ENCODE measurements at regions not wholly inside any gene's neighbourhood (a gene's known extent, or its start where the extent isn't known, plus 50 kb on each side); places are given as distances from the start of the nearest gene placed in this dataset.

GRCh38 chr16:17559394-17559793, 88.6 kb upstream of the XYLT1 start:
- H3K4me1 ChIP-seq: no peaks in the 10 kb centered on the region
- peaks cover 0 to 2% (median 0%) of the 10 kb centered on the region in 3 donors for H3K27me3 ChIP-seq
- no peaks in the 10 kb centered on the region for H3K9me3 ChIP-seq
- no peak for TF ChIP-seq CTCF (IDR thresholded peaks at IDR 0.05 in 4 of 5, conservative IDR thresholded peaks at IDR 0.05 in 1 of 5)
- no peak for TF ChIP-seq POLR2A (IDR thresholded peaks at IDR 0.05)
- intact Hi-C loops (cut with DNase I; ENCODE audit: low total_unique reads): no loop called here
- no peaks in the 10 kb centered on the region for H3K36me3 ChIP-seq
- in situ Hi-C loops (cut with MboI; ENCODE audit: low sequenced_read_pairs in 4 of 4): no loop called here
- no peak for ATAC-seq
- DNase-seq: no peak
- H3K27ac ChIP-seq: no peak overlapping the region
- no peak overlapping the region for H3K4me3 ChIP-seq

- in situ Hi-C loops (cut with MboI; ENCODE audit: low sequenced_read_pairs in 4 of 4): no loop called here
- H3K27ac ChIP-seq: no peak overlapping the region
- H3K36me3 ChIP-seq: no peaks in the 10 kb centered on the region
- no peak for DNase-seq
- TF ChIP-seq CTCF (IDR thresholded peaks at IDR 0.05 in 4 of 5, conservative IDR thresholded peaks at IDR 0.05 in 1 of 5): no peak
- TF ChIP-seq POLR2A (IDR thresholded peaks at IDR 0.05): no peak
- no peak overlapping the region for H3K4me3 ChIP-seq
- H3K4me1 ChIP-seq: no peaks in the 10 kb centered on the region
- intact Hi-C loops (cut with DNase I; ENCODE audit: low total_unique reads): no loop called here
- H3K9me3 ChIP-seq: no peaks in the 10 kb centered on the region
- ATAC-seq: no peak
- H3K27me3 ChIP-seq: peaks cover 0 to 2% (median 0%) of the 10 kb centered on the region in 3 donors
Observed at GRCh38 chr16:17557949-17558348, 87.2 kb upstream of the XYLT1 start.

GRCh38 chr16:17557480-17557879, 86.7 kb upstream of the XYLT1 start:
- ATAC-seq (no peak), DNase-seq (no peak)
- H3K9me3 ChIP-seq: no peaks in the 10 kb centered on the region
- H3K36me3 ChIP-seq: no peaks in the 10 kb centered on the region
- no peaks in the 10 kb centered on the region for H3K4me1 ChIP-seq
- in situ Hi-C loops (cut with MboI; ENCODE audit: low sequenced_read_pairs in 4 of 4) (no loop called here), intact Hi-C loops (cut with DNase I; ENCODE audit: low total_unique reads) (no loop called here)
- H3K27me3 ChIP-seq: peaks cover 0 to 2% (median 0%) of the 10 kb centered on the region in 3 donors
- no peak overlapping the region for H3K4me3 ChIP-seq
- TF ChIP-seq POLR2A (IDR thresholded peaks at IDR 0.05) (no peak), CTCF (IDR thresholded peaks at IDR 0.05 in 4 of 5, conservative IDR thresholded peaks at IDR 0.05 in 1 of 5) (no peak)
- no peak overlapping the region for H3K27ac ChIP-seq

- Histone ChIP-seq H3K4me3 (no peak overlapping the region), H3K36me3 (no peaks in the 10 kb centered on the region), H3K27ac (no peak overlapping the region), H3K27me3 (no peaks in the 10 kb centered on the region), H3K9me3 (no peaks in the 10 kb centered on the region), H3K4me1 (no peaks in the 10 kb centered on the region)
- in situ Hi-C loops (cut with MboI; ENCODE audit: low sequenced_read_pairs in 4 of 4): no loop called here
- intact Hi-C loops (cut with DNase I; ENCODE audit: low total_unique reads): no loop called here
- DNase-seq (no peak), ATAC-seq (no peak)
- no peak for TF ChIP-seq POLR2A (IDR thresholded peaks at IDR 0.05)
- TF ChIP-seq CTCF (IDR thresholded peaks at IDR 0.05 in 4 of 5, conservative IDR thresholded peaks at IDR 0.05 in 1 of 5): peak in 2 of 5 experiments; percentile 19 to 21
Observed at GRCh38 chr16:17556276-17557052, 85.7 kb upstream of the XYLT1 start.

GRCh38 chr16:17555176-17555575, 84.4 kb upstream of the XYLT1 start:
- ATAC-seq: no peak
- H3K9me3 ChIP-seq: no peaks in the 10 kb centered on the region
- no peak overlapping the region for H3K4me3 ChIP-seq
- TF ChIP-seq POLR2A (IDR thresholded peaks at IDR 0.05) (no peak), CTCF (IDR thresholded peaks at IDR 0.05 in 4 of 5, conservative IDR thresholded peaks at IDR 0.05 in 1 of 5) (no peak)
- no peak overlapping the region for H3K27ac ChIP-seq
- no peak for DNase-seq
- no peaks in the 10 kb centered on the region for H3K4me1 ChIP-seq
- no peaks in the 10 kb centered on the region for H3K36me3 ChIP-seq
- intact Hi-C loops (cut with DNase I; ENCODE audit: low total_unique reads): no loop called here
- in situ Hi-C loops (cut with MboI; ENCODE audit: low sequenced_read_pairs in 4 of 4): no loop called here
- no peaks in the 10 kb centered on the region for H3K27me3 ChIP-seq
